ENCODE measurements at regions not wholly inside any gene's neighbourhood (a gene's known extent, or its start where the extent isn't known, plus 50 kb on each side); places are given as distances from the start of the nearest gene placed in this dataset.

- no peak for DNase-seq (ENCODE audit: low read depth in 4 of 4, low spot score in 1 of 4)
Measured at GRCh38 chr3:459311-459670, 262.7 kb downstream of the CHL1 start.

DNA sequence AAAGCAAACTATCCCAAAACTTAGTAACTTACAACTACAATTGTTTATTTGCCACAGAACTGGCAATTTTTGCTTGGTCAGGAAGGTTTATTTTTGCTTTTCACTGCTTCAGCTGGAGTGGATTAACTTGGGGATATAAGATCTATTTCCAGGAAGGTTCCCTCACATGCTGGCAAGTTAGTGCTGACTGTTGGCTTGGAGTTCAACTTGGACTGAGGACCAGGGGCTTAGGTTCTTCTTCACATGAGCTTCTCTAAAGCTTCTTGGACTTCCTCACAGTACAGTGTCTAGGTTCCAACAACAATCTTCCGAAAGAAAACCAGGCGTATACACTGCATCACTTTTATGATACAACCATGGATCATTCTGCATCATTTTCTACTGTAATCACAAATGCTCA lies 264.4 kb downstream of the CHL1 start:
- DNase-seq (ENCODE audit: low read depth in 4 of 4, low spot score in 1 of 4) = no peak

DNA sequence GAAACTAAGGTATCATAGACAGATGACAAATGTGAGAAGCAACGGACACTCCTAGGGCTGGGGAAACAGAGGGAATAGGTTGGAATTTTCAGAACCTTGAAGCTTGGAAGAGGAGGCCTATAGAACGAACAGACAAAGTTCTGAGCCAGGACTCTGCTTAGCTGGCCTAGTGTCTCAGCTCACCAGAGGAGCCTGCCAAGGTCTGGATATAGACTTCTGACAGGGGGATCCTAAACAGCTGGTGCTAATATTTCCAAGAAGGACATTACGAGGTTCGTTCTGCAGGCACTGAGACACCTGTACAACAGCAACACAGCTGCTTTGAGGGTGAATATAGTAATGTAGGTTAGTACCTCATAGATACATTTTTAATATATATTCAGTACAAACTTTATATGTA lies 266.3 kb downstream of the CHL1 start:
- DNase-seq (ENCODE audit: low read depth in 4 of 4, low spot score in 1 of 4) = no peak

GRCh38 chr3:463252-464192 lies 267.0 kb downstream of the CHL1 start:
- DNase-seq (ENCODE audit: low read depth in 4 of 4, low spot score in 1 of 4) = no peak

- no peak for DNase-seq (ENCODE audit: low read depth in 4 of 4, low spot score in 1 of 4)
Measured at GRCh38 chr3:464255-464654, 267.7 kb downstream of the CHL1 start.

DNA sequence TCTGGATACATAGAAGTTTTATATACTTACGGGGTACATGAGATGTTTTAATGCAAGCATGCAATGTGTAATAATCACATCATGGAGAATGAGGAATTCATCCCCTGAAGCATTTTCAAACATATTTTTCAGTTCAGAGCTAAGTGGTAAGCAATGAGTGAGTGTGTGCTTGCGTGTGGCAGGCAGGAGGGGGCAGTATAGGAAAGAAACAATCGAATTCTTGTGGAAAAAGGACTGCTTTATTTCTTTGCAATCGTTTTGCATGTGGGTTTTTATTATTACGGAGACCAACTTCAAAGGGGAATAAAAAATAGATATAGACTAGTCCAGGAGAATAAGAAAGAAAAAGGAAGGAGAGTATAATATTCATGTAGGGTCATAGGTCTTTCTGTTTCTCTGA lies 271.6 kb downstream of the CHL1 start:
- no peak for DNase-seq (ENCODE audit: low read depth in 4 of 4, low spot score in 1 of 4)

GRCh38 chr3:473033-473800 lies 276.7 kb downstream of the CHL1 start:
- no peak for DNase-seq (ENCODE audit: low read depth in 4 of 4, low spot score in 1 of 4)

DNA sequence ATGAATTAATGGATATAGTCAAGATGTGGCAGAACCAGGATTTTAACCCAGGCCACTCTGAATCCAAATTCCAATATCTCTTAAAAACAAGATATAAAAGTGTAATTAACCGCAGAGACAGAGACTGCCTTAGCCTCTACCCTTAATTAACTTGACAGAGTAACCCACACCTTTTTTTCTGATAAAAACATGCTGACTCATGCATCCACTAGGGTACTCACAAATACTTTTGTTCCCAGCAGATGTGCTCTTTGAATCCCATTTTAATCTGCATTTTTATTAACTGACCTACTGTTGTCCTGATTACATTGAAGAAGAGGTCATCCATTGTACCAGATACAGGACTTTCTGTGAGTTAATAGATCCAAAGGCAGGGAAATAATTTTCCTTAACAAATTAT lies 278.3 kb downstream of the CHL1 start:
- DNase-seq (ENCODE audit: low read depth in 4 of 4, low spot score in 1 of 4) = no peak

- DNase-seq (ENCODE audit: low read depth in 4 of 4, low spot score in 1 of 4) = no peak
Measured at GRCh38 chr3:480070-480469, 283.5 kb downstream of the CHL1 start.

DNA sequence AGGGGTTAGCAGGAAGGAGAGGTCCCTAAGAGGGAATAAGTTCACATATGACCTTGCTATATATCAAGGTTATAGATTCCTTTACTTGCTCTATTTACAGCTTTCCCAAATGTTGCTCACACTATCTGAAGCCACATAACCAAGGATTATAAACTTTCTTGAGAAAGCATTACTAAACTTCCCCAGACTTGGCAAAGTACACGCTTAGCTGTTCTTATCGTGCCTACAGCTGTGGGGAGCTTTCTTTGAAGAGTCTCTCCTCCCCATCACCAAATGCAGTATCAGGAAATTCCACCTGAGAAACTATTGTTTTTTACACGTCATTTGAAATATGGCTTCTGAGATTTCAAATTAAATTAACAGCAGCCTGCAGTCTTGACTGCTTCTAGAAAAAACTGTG lies 284.5 kb downstream of the CHL1 start:
- DNase-seq (ENCODE audit: low read depth in 4 of 4, low spot score in 1 of 4) = no peak

- DNase-seq (ENCODE audit: low read depth in 4 of 4, low spot score in 1 of 4) = no peak
Measured at GRCh38 chr3:481680-482079, 285.1 kb downstream of the CHL1 start.

GRCh38 chr3:482479-482878 lies 285.9 kb downstream of the CHL1 start:
- no peak for DNase-seq (ENCODE audit: low read depth in 4 of 4, low spot score in 1 of 4)

GRCh38 chr3:484341-484740 lies 287.8 kb downstream of the CHL1 start:
- no peak for DNase-seq (ENCODE audit: low read depth in 4 of 4, low spot score in 1 of 4)

GRCh38 chr3:487614-488013 lies 291.1 kb downstream of the CHL1 start:
- no peak for DNase-seq (ENCODE audit: low read depth in 4 of 4, low spot score in 1 of 4)

DNA sequence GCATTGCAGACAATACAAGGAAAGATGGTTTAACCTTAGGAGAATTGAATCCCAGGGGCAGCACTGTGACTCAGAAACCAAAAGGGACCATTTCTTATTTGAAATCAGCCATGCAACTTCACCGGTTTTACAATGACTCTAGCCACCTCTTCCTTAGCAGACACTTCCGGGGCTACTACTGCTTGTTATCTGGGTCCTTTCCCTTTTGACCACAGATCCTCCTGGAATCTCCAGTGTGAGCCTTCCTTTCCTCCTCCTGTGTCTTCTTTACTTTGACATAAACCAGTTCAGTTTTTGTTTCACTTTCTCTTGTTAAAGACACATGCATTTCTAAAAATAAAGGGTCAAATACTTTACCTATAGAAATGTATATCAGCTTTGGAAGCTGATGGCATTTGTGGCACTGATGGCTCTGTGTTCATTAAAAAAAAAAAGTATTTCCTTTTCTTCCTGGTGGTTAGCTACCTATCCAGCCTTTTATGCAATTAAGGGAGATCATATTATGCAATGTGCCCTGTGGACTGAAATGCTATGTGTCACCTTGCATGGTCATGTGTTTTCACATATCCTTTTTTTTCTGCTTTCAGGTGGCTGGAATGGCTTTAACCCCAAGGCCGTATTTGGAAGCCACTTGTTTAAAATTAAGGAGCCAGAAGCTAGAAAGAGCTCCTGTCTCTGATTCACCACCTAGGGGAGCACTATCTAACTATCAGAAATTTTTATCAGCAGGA lies 296.2 kb downstream of the CHL1 start:
- DNase-seq (ENCODE audit: low read depth in 4 of 4, low spot score in 1 of 4) = no peak

- DNase-seq (ENCODE audit: low read depth in 4 of 4, low spot score in 1 of 4) = no peak
Measured at GRCh38 chr3:494190-494589, 297.6 kb downstream of the CHL1 start.

DNA sequence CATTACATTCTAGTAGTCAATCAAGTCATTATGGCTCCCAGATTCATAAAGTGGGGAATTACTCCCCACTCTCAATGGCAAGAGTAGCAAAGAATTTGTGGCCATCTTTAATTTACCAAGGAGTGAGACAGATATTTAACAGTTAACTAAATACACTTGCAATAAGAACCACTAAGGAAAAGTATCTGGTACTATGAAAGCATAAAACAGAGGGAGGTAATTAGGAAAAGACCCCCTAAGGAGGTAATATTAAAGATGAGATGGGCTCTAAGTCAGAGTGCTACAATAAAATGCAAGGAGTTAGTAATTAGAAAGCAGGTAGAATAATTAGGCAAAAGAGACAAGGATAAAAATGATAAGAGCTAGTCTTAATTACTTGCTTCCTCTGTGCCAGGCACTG lies 301.9 kb downstream of the CHL1 start:
- no peak for DNase-seq (ENCODE audit: low read depth in 4 of 4, low spot score in 1 of 4)

DNA sequence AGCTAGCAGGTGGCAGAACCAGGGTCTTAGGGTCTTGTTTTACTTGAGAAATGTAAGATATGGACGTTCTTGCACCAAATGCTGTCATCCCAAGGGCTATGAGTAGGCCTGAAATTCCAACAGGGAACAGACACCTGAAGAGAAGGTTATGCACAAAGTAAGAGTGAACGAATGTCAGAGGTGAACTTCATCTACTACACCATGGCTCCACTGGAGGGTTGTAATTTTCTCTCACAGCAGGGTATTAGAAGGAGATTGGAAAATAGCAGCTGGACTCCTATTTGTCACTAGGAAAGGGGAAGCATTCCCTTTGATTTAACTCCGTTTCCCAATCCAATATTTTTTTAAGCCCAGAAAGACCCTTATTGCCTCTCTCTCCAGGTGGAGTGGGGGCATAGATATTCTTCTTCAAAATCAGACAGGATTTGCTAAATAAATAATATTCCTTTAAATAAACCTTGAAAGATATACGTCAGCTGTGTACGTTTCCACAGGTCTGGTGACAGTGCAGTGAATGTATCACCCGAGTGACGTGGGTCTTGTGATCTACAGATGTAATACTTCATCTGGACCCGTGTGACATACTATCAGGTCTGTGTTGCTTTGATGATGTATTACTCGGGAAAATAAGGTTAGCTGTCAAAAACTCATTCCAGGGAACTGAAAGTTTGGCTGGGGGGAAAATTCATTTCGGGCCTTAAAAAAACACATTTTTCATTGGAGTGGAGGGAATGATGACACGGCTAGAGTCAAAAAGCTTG lies 302.6 kb downstream of the CHL1 start:
- DNase-seq (ENCODE audit: low read depth in 4 of 4, low spot score in 1 of 4) = no peak

DNA sequence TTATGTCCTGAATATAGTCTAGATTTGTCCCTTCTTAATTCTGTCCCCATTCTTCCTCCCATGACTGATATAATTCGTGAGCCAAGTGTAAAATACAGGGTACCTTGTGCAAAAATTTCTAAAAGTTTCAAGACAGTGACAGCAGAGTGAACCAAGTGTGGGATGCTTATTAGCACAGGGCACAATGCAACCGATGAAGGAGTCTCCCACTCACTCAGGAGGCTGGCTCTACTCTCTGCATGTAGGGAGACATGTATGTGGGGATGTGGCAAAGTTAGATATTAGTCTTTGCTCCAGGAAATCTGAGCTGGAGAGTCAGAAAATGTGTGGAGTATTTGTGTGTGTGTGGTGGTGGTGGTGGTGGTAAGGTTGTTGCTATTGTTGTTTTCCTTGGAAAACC lies 305.9 kb downstream of the CHL1 start:
- no peak for DNase-seq (ENCODE audit: low read depth in 4 of 4, low spot score in 1 of 4)

DNA sequence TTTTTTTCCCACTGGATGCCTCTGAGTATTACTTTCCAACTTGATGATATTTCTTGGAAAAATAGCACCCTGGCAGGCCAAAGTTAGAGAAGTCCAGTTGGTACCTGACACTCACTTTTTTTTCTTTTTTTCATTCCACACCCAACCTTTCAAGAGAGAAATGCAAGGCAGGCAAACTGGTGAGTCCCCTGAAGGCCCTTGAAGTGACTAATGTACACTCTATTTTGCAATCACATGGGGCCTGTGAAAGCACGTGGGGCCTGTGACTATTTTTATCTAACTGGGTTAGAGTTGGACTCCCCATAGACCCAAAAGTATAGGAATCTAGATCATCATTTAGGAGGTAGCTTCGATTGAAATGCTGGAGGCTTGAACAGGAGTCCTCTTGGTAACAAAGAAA lies 316.7 kb downstream of the CHL1 start:
- no peak for DNase-seq (ENCODE audit: low read depth in 4 of 4, low spot score in 1 of 4)

- no peak for DNase-seq (ENCODE audit: low read depth in 4 of 4, low spot score in 1 of 4)
Measured at GRCh38 chr3:514192-514591, 317.6 kb downstream of the CHL1 start.

All from stimulated activated CD4-positive, alpha-beta T cell treated with anti-CD3 and anti-CD28 coated beads, Interleukin-1b, Interleukin-23, amount 100 ng/mL, for 24 hours (primary cell).